ENCODE measurements at regions not wholly inside any gene's neighbourhood (a gene's known extent, or its start where the extent isn't known, plus 50 kb on each side); places are given as distances from the start of the nearest gene placed in this dataset.

GRCh38 chr12:111076611-111077451 lies 156.5 kb upstream of the MYL2 start:
- no peak for TF ChIP-seq REST (IDR thresholded peaks at IDR 0.05; ENCODE audit: insufficient replicate concordance, low read depth)
- no peak for TF ChIP-seq POLR2AphosphoS5 (IDR thresholded peaks at IDR 0.05; ENCODE audit: low read depth)
- no peak for TF ChIP-seq GABPA (IDR thresholded peaks at IDR 0.05; ENCODE audit: low read depth)
- TF ChIP-seq, protein P1, sequence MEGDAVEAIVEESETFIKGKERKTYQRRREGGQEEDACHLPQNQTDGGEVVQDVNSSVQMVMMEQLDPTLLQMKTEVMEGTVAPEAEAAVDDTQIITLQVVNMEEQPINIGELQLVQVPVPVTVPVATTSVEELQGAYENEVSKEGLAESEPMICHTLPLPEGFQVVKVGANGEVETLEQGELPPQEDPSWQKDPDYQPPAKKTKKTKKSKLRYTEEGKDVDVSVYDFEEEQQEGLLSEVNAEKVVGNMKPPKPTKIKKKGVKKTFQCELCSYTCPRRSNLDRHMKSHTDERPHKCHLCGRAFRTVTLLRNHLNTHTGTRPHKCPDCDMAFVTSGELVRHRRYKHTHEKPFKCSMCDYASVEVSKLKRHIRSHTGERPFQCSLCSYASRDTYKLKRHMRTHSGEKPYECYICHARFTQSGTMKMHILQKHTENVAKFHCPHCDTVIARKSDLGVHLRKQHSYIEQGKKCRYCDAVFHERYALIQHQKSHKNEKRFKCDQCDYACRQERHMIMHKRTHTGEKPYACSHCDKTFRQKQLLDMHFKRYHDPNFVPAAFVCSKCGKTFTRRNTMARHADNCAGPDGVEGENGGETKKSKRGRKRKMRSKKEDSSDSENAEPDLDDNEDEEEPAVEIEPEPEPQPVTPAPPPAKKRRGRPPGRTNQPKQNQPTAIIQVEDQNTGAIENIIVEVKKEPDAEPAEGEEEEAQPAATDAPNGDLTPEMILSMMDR (IDR thresholded peaks at IDR 0.05; ENCODE audit: insufficient read depth, low read length), result no peak
- no peak for TF ChIP-seq SPI1 (IDR thresholded peaks at IDR 0.05; ENCODE audit: borderline replicate concordance, low read depth)
- Histone ChIP-seq H3K4me3 (replicated peaks; ENCODE audit: insufficient read depth, low read length) (no peak overlapping the region), H3K27ac (replicated peaks) (no peak overlapping the region), H3K27me3 (ENCODE audit: insufficient read depth, poor library complexity, severe bottlenecking) (no peaks in the 10 kb centered on the region)
- no peak for DNase-seq (ENCODE audit: low read depth in 1 of 2, low spot score in 1 of 2)

- DNase-seq (ENCODE audit: low read depth in 1 of 2, low spot score in 1 of 2), result no peak
- H3K4me3 ChIP-seq (replicated peaks; ENCODE audit: insufficient read depth, low read length), result no peak overlapping the region
- no peak for TF ChIP-seq SPI1 (IDR thresholded peaks at IDR 0.05; ENCODE audit: borderline replicate concordance, low read depth)
- TF ChIP-seq REST (IDR thresholded peaks at IDR 0.05; ENCODE audit: insufficient replicate concordance, low read depth), result no peak
- no peak for TF ChIP-seq POLR2AphosphoS5 (IDR thresholded peaks at IDR 0.05; ENCODE audit: low read depth)
- TF ChIP-seq GABPA (IDR thresholded peaks at IDR 0.05; ENCODE audit: low read depth), result no peak
- TF ChIP-seq, protein P1 (IDR thresholded peaks at IDR 0.05; ENCODE audit: insufficient read depth, low read length), result no peak
- H3K27me3 ChIP-seq (ENCODE audit: insufficient read depth, poor library complexity, severe bottlenecking), result no peaks in the 10 kb centered on the region
- H3K27ac ChIP-seq (replicated peaks), result no peak overlapping the region
Observed at GRCh38 chr12:111076199-111076598, 155.8 kb upstream of the MYL2 start.

- no peak for DNase-seq (ENCODE audit: low read depth in 1 of 2, low spot score in 1 of 2)
- TF ChIP-seq, protein P1 (IDR thresholded peaks at IDR 0.05; ENCODE audit: insufficient read depth, low read length), result no peak
- no peak for TF ChIP-seq REST (IDR thresholded peaks at IDR 0.05; ENCODE audit: insufficient replicate concordance, low read depth)
- no peak for TF ChIP-seq SPI1 (IDR thresholded peaks at IDR 0.05; ENCODE audit: borderline replicate concordance, low read depth)
- no peak for TF ChIP-seq POLR2AphosphoS5 (IDR thresholded peaks at IDR 0.05; ENCODE audit: low read depth)
- TF ChIP-seq GABPA (IDR thresholded peaks at IDR 0.05; ENCODE audit: low read depth), result no peak
- H3K27me3 ChIP-seq (ENCODE audit: insufficient read depth, poor library complexity, severe bottlenecking), result no peaks in the 10 kb centered on the region
- H3K4me3 ChIP-seq (replicated peaks; ENCODE audit: insufficient read depth, low read length), result no peak overlapping the region
- H3K27ac ChIP-seq (replicated peaks), result no peak overlapping the region
Observed at GRCh38 chr12:111074965-111075364, 154.6 kb upstream of the MYL2 start.

All from HL-60 (cell line).